Stimulated activated naive CD8-positive, alpha-beta T cell treated with anti-CD3 and anti-CD28 coated beads, Interleukin-15, Interleukin-2, amounts not matched to agents 100 ng/mL and 50 ng/mL, for 24 hours (primary cell): ENCODE measurements at regions not wholly inside any gene's neighbourhood (a gene's known extent, or its start where the extent isn't known, plus 50 kb on each side); places are given as distances from the start of the nearest gene placed in this dataset.
A peak's percentile ranks its signal among the peaks of the same experiment; 100 is the strongest.
"Not testable (repeated sequence)": the region's sequence is repeated elsewhere in the genome, so short reads cannot be mapped to it uniquely, and the experiment has no call there.

Source experiments
- H3K27ac Mint-ChIP-seq: one replicate; pipeline ENCODE4 v1.8.0; 2021; ENCODE audit warnings: mild to moderate bottlenecking, mixed read lengths
- H3K27me3 Mint-ChIP-seq: one replicate; pipeline ENCODE4 v1.8.0; 2021; ENCODE audit warnings: mixed read lengths
- H3K36me3 Mint-ChIP-seq: one replicate; pipeline ENCODE4 v1.8.0; 2021; ENCODE audit warnings: low read depth, mixed read lengths
- H3K4me1 Mint-ChIP-seq: one replicate; pipeline ENCODE4 v1.8.0; 2021; ENCODE audit warnings: low read depth, mixed read lengths
- H3K4me3 Mint-ChIP-seq: one replicate; pipeline ENCODE4 v1.8.0; 2021; ENCODE audit warnings: mild to moderate bottlenecking, mixed read lengths
- H3K9me3 Mint-ChIP-seq: one replicate; pipeline ENCODE4 v1.8.0; 2021; ENCODE audit warnings: mixed read lengths

DNA sequence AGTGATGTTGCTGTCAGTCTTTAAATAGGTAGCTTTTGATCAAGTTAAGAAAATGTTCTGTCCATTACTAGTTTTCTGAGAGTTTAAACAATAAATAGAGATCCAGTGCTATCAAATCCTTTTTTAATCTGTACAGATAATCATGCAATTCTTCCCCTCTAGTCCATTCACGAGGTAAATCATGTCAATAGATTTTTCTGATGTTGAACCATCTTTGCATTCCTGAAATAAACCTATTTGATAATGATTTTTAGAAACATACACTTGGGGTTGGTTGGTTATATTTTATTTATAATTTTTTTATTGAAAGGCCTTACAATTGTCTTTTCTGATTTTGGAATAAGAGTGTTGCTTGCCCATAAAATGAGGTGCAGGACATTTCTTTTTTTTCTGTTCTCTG is 95.0 kb downstream of the FAM53A start:
- H3K36me3 Mint-ChIP-seq: peaks cover 7% of the 10 kb centered on the region
- peaks cover 7% of the 10 kb centered on the region for H3K27me3 Mint-ChIP-seq
- H3K27ac Mint-ChIP-seq: no peak overlapping the region
- no peak overlapping the region for H3K4me3 Mint-ChIP-seq
- peaks cover 20% of the 10 kb centered on the region for H3K9me3 Mint-ChIP-seq
- H3K4me1 Mint-ChIP-seq: no peaks in the 10 kb centered on the region

GRCh38 chr4:1588306-1588705 is 95.8 kb downstream of the FAM53A start:
- Mint-ChIP-seq H3K4me3 (no peak overlapping the region), H3K27ac (no peak overlapping the region), H3K4me1 (no peaks in the 10 kb centered on the region), H3K9me3 (peaks cover 20% of the 10 kb centered on the region), H3K27me3 (peaks cover 7% of the 10 kb centered on the region), H3K36me3 (peaks cover 7% of the 10 kb centered on the region)

GRCh38 chr4:1584498-1584897 is 99.6 kb downstream of the FAM53A start:
- Mint-ChIP-seq H3K4me3 (no peak overlapping the region), H3K36me3 (no peaks in the 10 kb centered on the region), H3K27ac (no peak overlapping the region), H3K4me1 (peaks cover 4% of the 10 kb centered on the region), H3K27me3 (peaks cover 3% of the 10 kb centered on the region), H3K9me3 (peaks cover 8% of the 10 kb centered on the region)

- Mint-ChIP-seq H3K4me1 (peaks cover 4% of the 10 kb centered on the region), H3K27ac (no peak overlapping the region), H3K4me3 (no peak overlapping the region), H3K9me3 (peaks cover 8% of the 10 kb centered on the region), H3K27me3 (peaks cover under 1% of the 10 kb centered on the region), H3K36me3 (no peaks in the 10 kb centered on the region)
Measured at GRCh38 chr4:1583859-1584258, 100.3 kb downstream of the FAM53A start.

GRCh38 chr4:1583051-1583785 is 100.9 kb downstream of the FAM53A start:
- no peaks in the 10 kb centered on the region for H3K27me3 Mint-ChIP-seq
- no peak overlapping the region for H3K4me3 Mint-ChIP-seq
- peaks cover 6% of the 10 kb centered on the region for H3K9me3 Mint-ChIP-seq
- H3K36me3 Mint-ChIP-seq: no peaks in the 10 kb centered on the region
- peaks cover 4% of the 10 kb centered on the region for H3K4me1 Mint-ChIP-seq
- no peak overlapping the region for H3K27ac Mint-ChIP-seq

DNA sequence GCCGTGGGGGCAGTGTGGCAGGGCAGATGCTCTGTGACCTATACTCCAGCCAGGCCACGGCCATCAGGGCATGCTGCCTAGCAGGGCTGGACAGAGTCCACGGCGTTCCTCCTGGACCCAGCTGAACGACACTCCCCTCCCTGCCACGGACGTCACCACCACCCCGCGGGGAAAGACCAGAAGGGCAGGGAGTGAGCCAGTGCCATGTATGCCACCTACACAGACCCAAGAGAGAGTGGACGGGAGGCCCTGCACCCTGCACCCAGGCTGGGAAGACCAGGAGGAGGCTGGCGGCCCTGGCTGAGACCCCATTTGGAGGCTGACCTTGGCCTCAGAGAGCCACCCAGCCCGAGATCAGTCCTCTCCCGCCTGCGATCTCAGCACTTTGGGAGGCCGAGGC is 101.9 kb downstream of the FAM53A start:
- H3K36me3 Mint-ChIP-seq: no peaks in the 10 kb centered on the region
- peaks cover 4% of the 10 kb centered on the region for H3K4me1 Mint-ChIP-seq
- H3K27me3 Mint-ChIP-seq: no peaks in the 10 kb centered on the region
- H3K4me3 Mint-ChIP-seq: no peak overlapping the region
- H3K27ac Mint-ChIP-seq: no peak overlapping the region
- H3K9me3 Mint-ChIP-seq: peaks cover 4% of the 10 kb centered on the region

GRCh38 chr4:1581164-1581894 is 102.8 kb downstream of the FAM53A start:
- peak overlapping the region; percentile 67 for H3K27ac Mint-ChIP-seq
- not testable (repeated sequence) for H3K27me3 Mint-ChIP-seq, H3K36me3 Mint-ChIP-seq, H3K4me3 Mint-ChIP-seq, H3K4me1 Mint-ChIP-seq, H3K9me3 Mint-ChIP-seq

GRCh38 chr4:1580692-1581012 is 103.5 kb downstream of the FAM53A start:
- not testable (repeated sequence) for H3K27ac Mint-ChIP-seq, H3K4me1 Mint-ChIP-seq, H3K36me3 Mint-ChIP-seq, H3K27me3 Mint-ChIP-seq, H3K4me3 Mint-ChIP-seq, H3K9me3 Mint-ChIP-seq

DNA sequence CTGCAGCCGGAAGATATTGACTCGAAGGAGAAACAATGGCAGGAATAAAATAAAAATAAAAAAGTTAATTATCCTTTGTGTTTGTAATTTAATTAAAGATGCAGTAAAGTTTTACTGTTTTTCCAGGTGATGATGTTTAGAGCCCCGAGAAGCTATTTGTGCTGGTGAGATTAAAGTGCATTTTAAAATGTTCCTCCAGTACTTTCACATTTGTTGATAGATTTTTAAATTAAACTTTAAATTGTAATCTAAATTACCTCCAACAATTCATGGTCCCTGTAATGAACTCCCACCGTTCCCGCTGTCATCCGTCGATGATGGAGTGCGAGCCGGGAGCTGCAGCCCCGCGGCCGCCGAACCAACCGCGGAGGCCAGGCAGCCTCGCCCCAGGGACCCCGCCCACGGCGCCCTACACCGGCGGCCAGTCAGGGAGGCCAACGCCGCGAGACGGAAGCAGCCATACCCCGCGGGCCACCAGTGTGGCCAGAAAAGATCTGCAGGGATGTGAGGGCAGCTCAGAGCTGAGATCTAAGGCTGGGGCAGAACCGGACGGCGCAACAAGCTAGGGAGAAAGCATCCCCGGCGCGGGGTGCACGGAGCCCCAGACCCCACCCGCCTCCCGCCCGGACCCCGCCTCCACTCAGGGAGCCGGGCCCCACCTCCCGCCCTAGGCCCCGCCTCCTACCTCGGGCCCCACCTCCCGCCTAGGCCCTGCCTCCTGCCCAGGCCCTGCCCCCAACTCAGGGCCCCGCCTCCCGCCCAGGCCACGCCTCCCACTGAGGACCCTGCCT is 104.0 kb downstream of the FAM53A start:
- Mint-ChIP-seq H3K9me3 (no peaks in the 10 kb centered on the region), H3K4me3 (peak overlapping the region; percentile 69), H3K36me3 (no peaks in the 10 kb centered on the region), H3K4me1 (peaks cover 4% of the 10 kb centered on the region), H3K27me3 (no peaks in the 10 kb centered on the region), H3K27ac (no peak overlapping the region)

GRCh38 chr4:1579001-1579900 is 104.9 kb downstream of the FAM53A start:
- H3K4me3 Mint-ChIP-seq: peak overlapping the region; percentile 69
- H3K4me1 Mint-ChIP-seq: peaks cover 4% of the 10 kb centered on the region
- no peaks in the 10 kb centered on the region for H3K36me3 Mint-ChIP-seq
- H3K27me3 Mint-ChIP-seq: no peaks in the 10 kb centered on the region
- H3K9me3 Mint-ChIP-seq: no peaks in the 10 kb centered on the region
- no peak overlapping the region for H3K27ac Mint-ChIP-seq

DNA sequence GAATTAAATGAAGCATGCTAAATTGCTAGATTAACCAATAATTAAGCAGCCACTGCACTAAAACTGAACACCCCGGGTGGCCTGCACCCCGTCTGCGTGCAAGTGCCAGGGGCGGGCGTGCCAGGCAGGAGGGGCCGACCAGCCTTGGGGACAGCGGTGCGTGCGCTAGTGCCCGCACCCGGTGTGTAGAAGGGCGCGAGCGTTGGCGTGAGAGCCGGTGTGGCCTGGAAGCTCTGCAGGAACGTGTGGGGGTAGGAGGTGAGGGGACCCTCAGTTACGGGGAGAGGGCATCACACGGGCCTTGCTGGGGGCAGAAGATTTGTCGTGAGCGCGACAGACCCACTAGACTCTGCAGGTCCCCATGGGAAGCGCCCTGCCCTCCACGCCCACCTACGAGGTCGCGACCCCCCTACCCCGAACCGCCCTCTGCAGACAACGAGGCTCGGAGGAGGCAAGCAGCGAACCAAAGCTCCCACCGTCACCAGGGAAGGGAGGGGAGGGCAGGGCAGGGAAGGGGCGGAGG is 105.8 kb downstream of the FAM53A start:
- no peaks in the 10 kb centered on the region for H3K27me3 Mint-ChIP-seq
- no peak overlapping the region for H3K27ac Mint-ChIP-seq
- H3K4me3 Mint-ChIP-seq: no peak overlapping the region
- peaks cover 4% of the 10 kb centered on the region for H3K4me1 Mint-ChIP-seq
- H3K36me3 Mint-ChIP-seq: no peaks in the 10 kb centered on the region
- no peaks in the 10 kb centered on the region for H3K9me3 Mint-ChIP-seq

DNA sequence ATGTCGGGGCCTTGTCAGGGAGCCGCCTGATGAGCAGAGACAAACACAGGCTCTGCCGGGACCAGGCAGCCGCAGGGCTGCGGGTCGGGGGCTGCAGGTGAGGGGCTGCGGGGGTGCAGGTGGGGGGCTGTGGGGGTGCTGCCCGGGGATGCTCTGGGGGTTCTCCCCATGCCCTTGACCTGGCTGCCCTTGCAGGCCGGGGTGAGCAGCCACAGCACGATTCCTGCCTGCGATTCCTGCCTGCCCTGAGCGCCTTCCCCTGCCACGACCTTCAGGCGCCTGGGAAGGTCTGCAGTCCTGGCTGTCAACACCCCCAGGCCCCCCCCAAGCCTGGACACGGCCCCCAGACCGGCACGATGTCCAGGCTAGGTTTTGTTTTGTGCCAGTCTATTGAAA is 106.3 kb downstream of the FAM53A start:
- Mint-ChIP-seq H3K27me3 (no peaks in the 10 kb centered on the region), H3K4me1 (peaks cover 4% of the 10 kb centered on the region), H3K9me3 (no peaks in the 10 kb centered on the region), H3K36me3 (no peaks in the 10 kb centered on the region), H3K27ac (no peak overlapping the region), H3K4me3 (no peak overlapping the region)

- H3K9me3 Mint-ChIP-seq: no peaks in the 10 kb centered on the region
- no peak overlapping the region for H3K27ac Mint-ChIP-seq
- H3K4me1 Mint-ChIP-seq: peaks cover 4% of the 10 kb centered on the region
- H3K36me3 Mint-ChIP-seq: no peaks in the 10 kb centered on the region
- H3K27me3 Mint-ChIP-seq: no peaks in the 10 kb centered on the region
- no peak overlapping the region for H3K4me3 Mint-ChIP-seq
Measured at GRCh38 chr4:1576961-1577821, 106.9 kb downstream of the FAM53A start.
